Brain pericyte (primary cell): ENCODE measurements at regions not wholly inside any gene's neighbourhood (a gene's known extent, or its start where the extent isn't known, plus 50 kb on each side); places are given as distances from the start of the nearest gene placed in this dataset.
"Not testable (repeated sequence)": the region's sequence is repeated elsewhere in the genome, so short reads cannot be mapped to it uniquely, and the experiment has no call there.

Experiments used
- DNase-seq: peaks from one replicate; pipeline ENCODE4 v3.0.0-alpha.2; 2012; ENCODE audit warnings: low read depth, low spot score

DNA sequence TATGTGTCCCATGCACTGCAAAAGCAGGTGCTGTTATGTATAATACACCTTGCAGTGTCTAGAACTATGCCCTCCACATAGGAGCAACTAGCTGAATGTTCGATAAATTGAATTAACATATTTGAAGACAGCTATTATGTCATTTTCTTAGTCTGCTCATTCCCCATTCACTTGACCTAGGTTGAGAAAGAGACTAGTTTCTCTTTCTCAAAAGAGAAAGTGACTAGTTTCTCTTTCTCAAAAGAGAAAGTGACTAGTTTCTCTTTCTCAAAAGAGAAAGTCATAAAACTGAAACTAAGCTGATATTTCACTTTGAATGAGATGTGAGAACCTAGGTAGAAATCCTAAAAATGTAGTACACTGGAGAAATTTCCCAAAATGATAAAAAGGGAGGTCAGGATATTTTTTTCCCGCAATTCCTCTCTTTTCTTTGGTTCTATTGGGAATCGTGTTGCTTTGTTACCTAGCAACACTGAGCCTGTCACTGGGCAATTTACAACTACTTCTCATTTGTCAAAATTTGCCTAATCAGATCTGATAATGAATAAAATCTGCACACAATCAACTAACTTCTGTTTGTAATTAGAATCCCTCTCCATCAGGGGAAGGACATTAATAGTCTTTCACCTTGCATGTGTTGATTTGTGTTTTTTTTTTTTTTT, 132.0 kb upstream of the GRIA1 start:
- no peak for DNase-seq

GRCh38 chr5:153360860-153361259, 129.6 kb upstream of the GRIA1 start:
- DNase-seq, result no peak

GRCh38 chr5:153361735-153362409, 128.6 kb upstream of the GRIA1 start:
- no peak for DNase-seq

- DNase-seq, result no peak
Observed at GRCh38 chr5:153365547-153365946, 124.9 kb upstream of the GRIA1 start.

- DNase-seq, result no peak
Observed at GRCh38 chr5:153367466-153367865, 123.0 kb upstream of the GRIA1 start.

DNA sequence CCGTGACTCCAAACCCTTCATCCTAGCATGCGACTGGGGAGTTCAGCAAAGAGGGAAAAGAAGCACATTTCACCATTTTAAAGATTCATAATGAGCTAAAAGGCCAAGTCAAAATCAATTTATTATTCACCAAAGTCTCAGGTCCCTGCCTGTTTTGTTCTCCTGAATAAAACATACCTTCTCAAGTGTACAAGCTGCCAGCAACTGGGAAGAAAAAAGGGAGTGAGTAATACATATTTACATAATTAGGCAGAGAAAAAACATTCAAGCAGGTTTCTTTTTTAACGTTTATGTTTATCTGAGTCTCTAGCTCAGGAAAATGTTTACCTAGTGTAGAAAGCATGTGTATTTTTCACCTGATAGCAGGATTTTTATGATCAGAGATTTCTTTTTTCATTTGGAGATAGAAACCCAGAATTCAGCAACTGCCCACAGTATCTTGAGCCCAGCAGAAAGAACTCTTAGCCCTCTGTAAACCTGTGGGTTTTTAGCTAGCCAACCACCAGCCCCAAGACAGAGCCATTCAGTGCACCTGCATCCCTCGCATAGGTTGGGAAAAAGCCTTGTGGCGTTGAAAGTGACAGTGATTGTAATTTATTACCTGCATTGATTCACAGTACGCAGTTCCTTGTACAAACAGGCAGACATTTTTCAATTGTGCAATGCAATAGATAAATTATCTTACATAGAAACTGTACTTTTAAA, 117.9 kb upstream of the GRIA1 start:
- no peak for DNase-seq

- DNase-seq, result no peak
Observed at GRCh38 chr5:153373130-153373498, 117.4 kb upstream of the GRIA1 start.

GRCh38 chr5:153381630-153382029, 108.8 kb upstream of the GRIA1 start:
- not testable (repeated sequence) for DNase-seq

DNA sequence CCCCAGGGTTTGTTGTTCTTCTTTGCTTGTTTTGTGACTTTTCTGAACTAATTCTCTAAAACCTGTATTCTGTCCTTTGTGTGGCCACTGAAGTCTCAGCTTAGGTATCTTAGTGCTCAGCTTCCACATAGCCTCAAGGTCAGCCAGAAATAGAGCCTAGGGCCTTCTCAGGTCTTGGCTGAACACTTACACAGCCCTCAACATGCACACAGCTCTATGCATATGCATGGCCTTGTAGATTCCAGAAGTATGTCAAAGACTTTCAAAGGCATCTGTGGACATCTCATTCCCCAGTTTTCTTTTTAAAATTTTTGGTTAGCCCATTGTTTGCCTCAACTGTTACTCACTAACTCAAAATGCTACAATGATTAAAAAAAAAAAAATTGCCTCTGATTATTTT, 99.9 kb upstream of the GRIA1 start:
- no peak for DNase-seq

DNA sequence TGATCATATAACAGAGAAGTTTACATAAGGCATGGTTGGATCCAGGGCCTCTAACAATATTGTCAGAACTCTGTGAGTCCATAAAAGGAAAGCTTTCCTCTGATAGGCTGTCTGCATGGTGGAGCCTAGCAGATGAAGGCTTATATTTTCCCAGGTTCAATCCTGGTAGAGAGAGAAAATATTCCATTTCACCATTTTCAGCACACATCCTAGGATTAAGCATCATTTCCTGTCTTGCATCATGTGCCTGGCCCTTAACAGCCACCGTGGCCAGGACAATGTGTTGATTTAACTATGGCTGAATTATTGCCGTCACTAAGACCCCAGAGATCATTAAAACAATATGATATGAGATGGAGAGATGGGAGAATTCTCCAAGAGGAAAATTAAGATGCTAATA, 90.9 kb upstream of the GRIA1 start:
- no peak for DNase-seq

DNA sequence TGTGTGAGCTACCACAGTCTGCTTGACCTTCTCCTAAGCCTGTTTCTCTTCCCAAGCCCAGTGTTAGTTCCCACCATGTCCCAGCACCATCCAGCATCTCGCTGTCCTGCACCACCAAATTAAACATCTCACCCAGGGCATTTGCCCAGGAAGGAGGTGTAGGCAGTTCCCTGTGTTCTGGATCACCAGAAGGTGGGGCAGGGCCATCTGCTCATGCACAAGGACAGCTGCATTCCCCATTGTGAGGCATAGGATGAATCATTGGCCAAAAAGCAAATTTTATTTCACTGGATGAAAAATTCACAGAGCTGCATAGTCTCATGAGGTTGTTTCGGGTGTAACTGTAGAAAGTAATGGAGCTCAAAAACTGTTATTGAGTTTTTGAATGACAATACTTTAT, 89.5 kb upstream of the GRIA1 start:
- no peak for DNase-seq

GRCh38 chr5:153402550-153402949, 87.9 kb upstream of the GRIA1 start:
- no peak for DNase-seq

GRCh38 chr5:153403470-153403869, 87.0 kb upstream of the GRIA1 start:
- no peak for DNase-seq

DNA sequence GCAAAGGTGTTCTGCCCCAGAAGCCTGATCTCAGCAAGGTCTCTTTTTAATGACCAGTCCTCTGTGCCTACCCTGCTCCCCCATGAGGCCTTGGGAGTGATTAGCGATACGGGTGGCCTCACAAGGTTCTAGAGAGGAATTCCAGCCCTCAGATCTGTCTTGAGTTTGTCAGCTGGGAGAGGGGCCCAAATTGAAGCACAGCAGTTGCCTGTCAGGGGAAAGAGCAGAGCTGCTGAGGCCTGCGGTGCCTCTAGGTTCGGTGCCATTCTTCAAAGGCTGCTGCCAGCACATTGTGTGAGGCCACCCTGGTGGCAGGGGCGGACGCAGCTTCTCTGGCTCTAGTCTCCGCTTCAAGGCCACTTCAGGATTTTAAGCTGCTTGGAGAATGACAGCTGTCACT, 85.7 kb upstream of the GRIA1 start:
- no peak for DNase-seq

DNA sequence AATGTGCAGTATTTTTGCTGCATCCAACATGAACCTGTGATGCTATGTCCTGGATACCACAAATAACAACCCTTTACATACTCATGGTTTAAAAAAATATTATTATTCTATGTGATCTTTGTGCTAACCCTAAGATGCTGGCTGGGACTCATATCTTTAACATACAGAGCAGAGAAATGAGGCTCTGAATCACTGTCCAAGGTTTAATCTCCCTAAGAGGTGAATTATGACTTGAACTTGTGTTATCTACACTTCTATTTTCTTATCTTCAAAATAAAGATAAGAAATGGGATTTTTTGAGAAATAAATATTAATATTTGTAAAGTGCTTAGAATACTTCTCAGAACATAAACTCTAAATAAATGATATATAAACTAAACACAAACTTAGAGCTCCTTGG, 68.8 kb upstream of the GRIA1 start:
- DNase-seq, result no peak

DNA sequence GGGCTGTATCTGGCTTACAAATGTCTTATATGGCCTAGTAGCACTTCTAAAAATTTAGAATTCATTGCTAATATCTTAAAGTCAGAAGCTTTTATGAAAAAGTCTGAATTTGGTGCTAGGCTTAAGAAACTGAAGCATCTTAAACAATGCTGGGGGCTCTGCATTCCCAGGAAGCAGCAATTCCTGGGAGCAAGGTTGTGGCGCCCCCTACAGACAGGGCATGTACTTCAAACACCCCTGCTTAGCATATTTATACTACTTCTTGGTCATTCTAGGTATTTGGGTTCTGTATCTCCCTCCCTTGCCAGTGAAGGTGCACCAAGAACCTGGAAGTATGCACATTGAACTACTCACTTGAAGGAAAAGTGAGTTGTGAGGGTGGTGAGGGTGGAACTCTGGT, 64.6 kb upstream of the GRIA1 start:
- no peak for DNase-seq

- no peak for DNase-seq
Observed at GRCh38 chr5:153429761-153430380, 60.6 kb upstream of the GRIA1 start.

DNA sequence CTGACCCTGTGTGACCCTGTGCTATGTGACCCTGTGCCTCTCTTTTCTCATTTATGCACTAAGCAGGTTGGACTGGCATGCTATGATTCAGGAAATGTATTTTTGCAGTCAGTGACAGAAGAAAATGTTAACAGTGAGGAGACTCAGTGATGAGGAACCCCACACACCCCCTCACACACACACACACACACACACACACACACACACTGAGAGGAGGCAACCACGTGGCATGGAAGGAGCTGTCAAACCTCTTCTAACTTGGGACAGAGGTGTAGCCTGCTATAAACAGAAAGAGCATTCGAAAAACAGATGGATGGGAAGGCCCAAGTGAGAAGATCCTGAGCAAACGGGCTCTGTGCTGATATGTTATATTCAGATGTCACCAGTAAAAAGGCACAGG, 57.9 kb upstream of the GRIA1 start:
- no peak for DNase-seq

- no peak for DNase-seq
Observed at GRCh38 chr5:153437251-153437650, 53.2 kb upstream of the GRIA1 start.

GRCh38 chr5:153439130-153439529, 51.3 kb upstream of the GRIA1 start:
- no peak for DNase-seq
